ENCODE measurements at regions not wholly inside any gene's neighbourhood (a gene's known extent, or its start where the extent isn't known, plus 50 kb on each side); places are given as distances from the start of the nearest gene placed in this dataset.

DNA sequence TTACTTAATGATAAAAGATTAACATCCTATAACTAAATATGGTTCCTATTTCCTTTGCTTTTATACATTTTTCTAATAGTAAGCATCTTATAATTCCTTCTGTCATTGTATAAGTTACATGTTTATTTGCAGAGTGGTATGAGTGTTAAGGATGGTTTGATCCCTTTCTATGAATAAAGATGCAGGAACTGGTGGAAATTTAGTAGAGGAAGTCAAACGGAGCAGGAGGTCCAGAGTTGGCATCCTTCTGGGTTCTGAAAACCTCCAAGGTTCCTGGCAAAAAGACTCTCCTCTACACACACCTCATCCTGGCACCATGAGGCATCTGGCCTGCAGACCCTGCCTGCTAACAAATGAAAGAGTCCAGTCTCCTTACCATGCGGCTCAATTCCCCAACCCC is 296.8 kb downstream of the SOX9 start:
- Mint-ChIP-seq H3K4me3 (no peak overlapping the region), H3K9me3 (peaks cover 10% of the 10 kb centered on the region), H3K4me1 (ENCODE audit: low read depth) (no peaks in the 10 kb centered on the region), H3K36me3 (ENCODE audit: low read depth) (no peaks in the 10 kb centered on the region), H3K27me3 (peaks cover 5% of the 10 kb centered on the region), H3K27ac (no peak overlapping the region)
- H3K27me3 ChIP-seq (ENCODE audit: control insufficient read depth in 1 of 2, insufficient read depth in 2 of 2, low read length in 2 of 2) = no peaks in the 10 kb centered on the region
- DNase-seq = no peak
- intact Hi-C loops (cut with DNase I, micrococcal nuclease) = no loop called here
- TF ChIP-seq, protein P1, sequence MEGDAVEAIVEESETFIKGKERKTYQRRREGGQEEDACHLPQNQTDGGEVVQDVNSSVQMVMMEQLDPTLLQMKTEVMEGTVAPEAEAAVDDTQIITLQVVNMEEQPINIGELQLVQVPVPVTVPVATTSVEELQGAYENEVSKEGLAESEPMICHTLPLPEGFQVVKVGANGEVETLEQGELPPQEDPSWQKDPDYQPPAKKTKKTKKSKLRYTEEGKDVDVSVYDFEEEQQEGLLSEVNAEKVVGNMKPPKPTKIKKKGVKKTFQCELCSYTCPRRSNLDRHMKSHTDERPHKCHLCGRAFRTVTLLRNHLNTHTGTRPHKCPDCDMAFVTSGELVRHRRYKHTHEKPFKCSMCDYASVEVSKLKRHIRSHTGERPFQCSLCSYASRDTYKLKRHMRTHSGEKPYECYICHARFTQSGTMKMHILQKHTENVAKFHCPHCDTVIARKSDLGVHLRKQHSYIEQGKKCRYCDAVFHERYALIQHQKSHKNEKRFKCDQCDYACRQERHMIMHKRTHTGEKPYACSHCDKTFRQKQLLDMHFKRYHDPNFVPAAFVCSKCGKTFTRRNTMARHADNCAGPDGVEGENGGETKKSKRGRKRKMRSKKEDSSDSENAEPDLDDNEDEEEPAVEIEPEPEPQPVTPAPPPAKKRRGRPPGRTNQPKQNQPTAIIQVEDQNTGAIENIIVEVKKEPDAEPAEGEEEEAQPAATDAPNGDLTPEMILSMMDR (IDR thresholded peaks at IDR 0.05) = no peak
- no peak for ATAC-seq (ENCODE audit: poor library complexity)
- H3K9me3 ChIP-seq (ENCODE audit: control insufficient read depth in 1 of 2, insufficient read depth in 1 of 2, low read length in 2 of 2) = peaks cover 4 to 17% of the 10 kb centered on the region in 2 experiments
- CTCF ChIA-PET = no interaction called here
- no peak overlapping the region for H3K4me3 ChIP-seq (ENCODE audit: low read length)
- H3K36me3 ChIP-seq (ENCODE audit: insufficient read depth, low read length) = no peaks in the 10 kb centered on the region
- POLR2A ChIA-PET = no interaction called here
- H3K27ac ChIP-seq (ENCODE audit: low read depth in 1 of 2, low read length in 2 of 2) = no peak overlapping the region
- H3K4me1 ChIP-seq (ENCODE audit: insufficient read depth, low read length) = peaks cover 8% of the 10 kb centered on the region

DNA sequence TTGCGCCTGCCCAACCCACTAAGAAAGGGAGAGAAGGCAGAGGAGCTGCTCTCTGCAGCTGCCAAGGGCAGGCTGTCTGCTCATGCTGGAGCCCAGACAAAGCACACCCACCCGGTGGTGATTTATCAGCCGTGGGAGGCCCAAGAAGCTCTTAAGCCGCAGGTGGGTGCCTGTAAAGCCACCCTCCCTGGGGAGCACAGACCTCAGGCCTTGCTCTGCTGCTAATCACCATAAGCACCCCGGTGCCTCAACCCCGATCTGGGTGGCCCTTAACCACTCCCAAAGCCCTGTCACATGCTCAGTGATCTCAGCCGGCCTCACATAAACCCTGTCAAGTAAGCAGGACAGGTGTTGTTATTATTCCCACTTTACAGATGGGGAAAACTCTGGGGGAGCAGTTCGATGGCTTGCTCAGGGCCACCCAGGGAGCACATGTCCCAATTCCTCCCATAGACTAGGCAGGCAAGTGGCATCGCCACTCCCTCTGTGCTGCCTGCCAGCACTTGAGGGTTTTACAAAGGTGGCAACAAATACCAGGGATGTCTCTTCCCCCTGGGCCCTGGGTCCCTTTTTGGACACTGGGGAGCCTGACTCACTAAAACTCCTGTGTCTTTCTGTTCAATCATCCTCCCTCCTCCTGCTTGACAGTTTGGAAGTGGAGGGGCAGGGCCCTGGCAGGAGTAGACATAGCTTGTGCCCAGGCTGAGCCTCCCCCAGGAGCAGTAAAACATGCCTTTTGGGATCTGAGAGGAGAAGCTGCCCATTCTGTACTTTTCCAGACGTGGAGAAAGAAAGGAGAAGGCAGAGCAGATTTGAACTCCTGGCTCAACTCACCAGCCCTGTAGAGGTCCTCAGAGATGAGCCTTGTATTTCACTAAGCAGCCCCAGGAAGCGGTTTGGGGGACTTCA is 299.3 kb downstream of the SOX9 start:
- ATAC-seq (ENCODE audit: poor library complexity) (no peak), DNase-seq (no peak)
- H3K9me3 Mint-ChIP-seq = peaks cover 10% of the 10 kb centered on the region
- no peak overlapping the region for H3K4me3 Mint-ChIP-seq
- Histone ChIP-seq H3K36me3 (ENCODE audit: insufficient read depth, low read length) (no peaks in the 10 kb centered on the region), H3K9me3 (ENCODE audit: control insufficient read depth in 1 of 2, insufficient read depth in 1 of 2, low read length in 2 of 2) (peaks cover 4 to 14% of the 10 kb centered on the region in 2 experiments), H3K4me1 (ENCODE audit: insufficient read depth, low read length) (peaks cover 15% of the 10 kb centered on the region), H3K27me3 (ENCODE audit: control insufficient read depth in 1 of 2, insufficient read depth in 2 of 2, low read length in 2 of 2) (no peaks in the 10 kb centered on the region), H3K4me3 (ENCODE audit: low read length) (no peak overlapping the region), H3K27ac (ENCODE audit: low read depth in 1 of 2, low read length in 2 of 2) (no peak overlapping the region)
- ChIA-PET POLR2A (no interaction called here), CTCF (no interaction called here)
- H3K27me3 Mint-ChIP-seq = peaks cover 5% of the 10 kb centered on the region
- TF ChIP-seq, protein P1 (IDR thresholded peaks at IDR 0.05) = no peak
- no peak overlapping the region for H3K27ac Mint-ChIP-seq
- H3K36me3 Mint-ChIP-seq (ENCODE audit: low read depth) = no peaks in the 10 kb centered on the region
- H3K4me1 Mint-ChIP-seq (ENCODE audit: low read depth) = no peaks in the 10 kb centered on the region
- intact Hi-C loops (cut with DNase I, micrococcal nuclease) = no loop called here

DNA sequence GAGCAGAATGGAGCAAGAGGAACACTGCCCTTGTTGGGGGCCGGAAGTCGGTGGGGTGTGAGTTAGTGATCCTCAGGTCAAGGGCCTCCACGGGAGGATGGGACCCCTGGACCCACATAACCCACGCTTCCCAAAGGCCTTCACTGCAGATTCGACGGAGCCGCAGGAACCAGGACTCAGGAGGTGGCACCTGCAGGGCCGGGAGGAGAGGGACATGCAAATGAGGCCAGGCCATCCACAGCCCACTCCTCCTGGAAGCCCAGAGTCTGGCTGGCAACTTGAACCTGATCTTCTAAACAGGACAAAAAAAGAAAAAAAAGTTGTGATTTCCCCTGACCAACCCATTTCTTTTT is 299.9 kb downstream of the SOX9 start:
- Histone ChIP-seq H3K9me3 (ENCODE audit: control insufficient read depth in 1 of 2, insufficient read depth in 1 of 2, low read length in 2 of 2) (peaks cover 4 to 9% of the 10 kb centered on the region in 2 experiments), H3K4me3 (ENCODE audit: low read length) (no peak overlapping the region), H3K27ac (ENCODE audit: low read depth in 1 of 2, low read length in 2 of 2) (no peak overlapping the region), H3K27me3 (ENCODE audit: control insufficient read depth in 1 of 2, insufficient read depth in 2 of 2, low read length in 2 of 2) (no peaks in the 10 kb centered on the region), H3K36me3 (ENCODE audit: insufficient read depth, low read length) (no peaks in the 10 kb centered on the region), H3K4me1 (ENCODE audit: insufficient read depth, low read length) (peaks cover 15% of the 10 kb centered on the region)
- Mint-ChIP-seq H3K27ac (no peak overlapping the region), H3K27me3 (peaks cover 5% of the 10 kb centered on the region), H3K4me1 (ENCODE audit: low read depth) (no peaks in the 10 kb centered on the region), H3K4me3 (no peak overlapping the region), H3K36me3 (ENCODE audit: low read depth) (no peaks in the 10 kb centered on the region), H3K9me3 (peaks cover 10% of the 10 kb centered on the region)
- no peak for DNase-seq
- ATAC-seq (ENCODE audit: poor library complexity) = no peak
- intact Hi-C loops (cut with DNase I, micrococcal nuclease) = no loop called here
- POLR2A ChIA-PET = no interaction called here
- TF ChIP-seq, protein P1 (IDR thresholded peaks at IDR 0.05) = no peak
- CTCF ChIA-PET = no interaction called here

Measured in CD4-positive, alpha-beta T cell (primary cell).